Medulla oblongata (tissue), 1 donor: ENCODE measurements at regions not wholly inside any gene's neighbourhood (a gene's known extent, or its start where the extent isn't known, plus 50 kb on each side); places are given as distances from the start of the nearest gene placed in this dataset.

Experiments
- DNase-seq: peaks from one replicate; pipeline ENCODE4 v3.0.0-alpha.2; 2015; ENCODE audit errors: extremely low spot score

DNA sequence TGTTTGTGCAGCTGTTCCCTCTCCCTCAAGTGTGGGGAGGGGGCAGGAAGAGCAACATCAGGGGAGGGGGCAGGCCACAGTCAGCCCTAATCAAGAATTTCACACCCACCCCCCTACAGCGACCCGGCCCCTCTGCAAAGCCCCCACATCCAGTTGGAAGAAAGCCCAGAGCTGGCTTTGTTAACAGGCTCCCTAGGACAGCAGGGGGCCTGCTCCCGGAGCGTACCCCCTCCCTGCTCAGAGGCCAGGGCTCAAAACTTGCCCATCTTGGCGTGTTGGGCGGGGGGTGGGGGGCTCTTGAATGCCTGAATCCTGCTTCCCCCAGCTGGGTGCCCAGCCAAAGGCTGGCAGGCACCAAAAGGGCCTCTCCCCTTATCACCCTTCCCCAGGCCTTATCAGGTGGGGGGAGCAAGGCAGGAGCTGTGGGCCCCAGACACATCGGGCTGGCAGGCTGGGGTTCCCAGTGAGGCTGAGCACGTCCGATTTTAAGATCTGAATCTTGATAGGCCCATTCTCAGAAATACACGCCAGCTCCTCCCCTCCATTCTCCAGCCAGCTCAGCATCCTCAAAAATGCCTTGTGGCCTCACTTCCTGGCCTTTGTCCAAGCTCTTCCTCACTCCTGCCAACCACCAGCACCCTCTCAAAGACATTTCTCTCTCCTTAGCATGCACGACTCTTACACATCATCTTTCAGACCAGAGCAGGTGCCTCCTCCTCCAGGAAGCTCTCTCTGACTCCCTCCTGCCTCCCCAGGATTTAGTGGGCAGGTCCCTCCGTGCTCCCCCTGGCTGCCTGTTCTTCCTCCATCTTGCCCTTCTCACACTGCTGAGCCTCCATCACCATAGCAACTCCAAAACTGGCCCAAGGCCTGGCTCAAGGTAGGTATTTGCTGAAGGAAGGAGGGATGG lies 384.8 kb downstream of the MN1 start:
- DNase-seq, result no peak

DNA sequence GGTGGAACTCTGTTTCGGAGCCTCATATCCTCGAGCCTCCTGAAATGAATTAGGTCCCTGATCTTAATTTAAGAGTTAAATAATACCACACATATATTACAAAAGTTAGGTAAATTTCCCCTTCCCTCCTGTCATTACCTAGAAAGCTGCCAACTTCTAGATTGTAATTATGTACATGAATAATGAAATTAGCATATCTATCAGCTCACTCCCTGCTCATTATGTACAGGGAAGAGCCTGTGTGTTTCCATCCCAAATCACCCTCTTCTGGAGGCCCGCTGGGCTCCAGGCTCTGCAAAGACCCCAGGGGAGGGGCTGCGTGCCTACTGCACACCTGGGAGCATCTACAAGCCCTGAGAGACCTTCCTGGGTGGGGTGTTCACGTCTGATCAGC lies 384.1 kb downstream of the MN1 start:
- no peak for DNase-seq

DNA sequence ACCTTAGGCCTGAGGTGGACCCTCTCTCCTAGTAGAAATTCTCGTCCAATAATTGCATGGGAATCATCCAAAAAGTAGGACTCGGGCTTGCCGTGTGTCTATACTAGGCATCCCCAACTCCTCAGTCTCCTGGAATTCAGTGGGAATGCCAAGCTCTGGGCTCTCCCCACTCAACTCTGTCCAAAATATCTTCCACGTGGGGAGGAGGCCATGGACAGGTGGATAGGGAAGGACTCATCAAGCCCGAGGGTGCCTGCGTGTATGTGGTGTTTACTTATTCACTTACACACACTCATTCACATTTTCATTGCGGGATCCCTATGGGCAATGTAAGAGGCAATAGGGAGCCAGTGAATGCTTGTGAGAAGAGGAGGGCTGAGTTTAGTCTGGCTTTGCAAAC lies 383.3 kb downstream of the MN1 start:
- no peak for DNase-seq

DNA sequence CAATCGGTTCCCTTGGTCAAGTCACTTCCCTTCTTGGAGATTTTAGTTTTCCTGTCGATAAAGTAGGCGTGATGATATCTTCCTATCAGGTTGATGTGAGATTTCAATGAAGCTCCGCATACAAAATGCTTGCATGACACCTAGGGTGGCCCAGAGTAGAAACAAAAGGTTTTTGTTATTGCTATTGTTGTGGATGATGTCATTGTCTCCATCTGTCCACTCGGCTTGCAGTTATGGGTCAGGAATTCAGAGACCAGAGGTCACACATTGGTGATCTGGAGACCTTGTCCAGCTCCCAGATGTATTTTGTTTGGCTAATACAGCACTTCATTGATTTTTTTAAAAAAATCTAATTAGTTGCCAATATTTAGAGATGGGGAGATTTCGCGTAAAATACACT lies 382.1 kb downstream of the MN1 start:
- DNase-seq, result peak; percentile 26

DNA sequence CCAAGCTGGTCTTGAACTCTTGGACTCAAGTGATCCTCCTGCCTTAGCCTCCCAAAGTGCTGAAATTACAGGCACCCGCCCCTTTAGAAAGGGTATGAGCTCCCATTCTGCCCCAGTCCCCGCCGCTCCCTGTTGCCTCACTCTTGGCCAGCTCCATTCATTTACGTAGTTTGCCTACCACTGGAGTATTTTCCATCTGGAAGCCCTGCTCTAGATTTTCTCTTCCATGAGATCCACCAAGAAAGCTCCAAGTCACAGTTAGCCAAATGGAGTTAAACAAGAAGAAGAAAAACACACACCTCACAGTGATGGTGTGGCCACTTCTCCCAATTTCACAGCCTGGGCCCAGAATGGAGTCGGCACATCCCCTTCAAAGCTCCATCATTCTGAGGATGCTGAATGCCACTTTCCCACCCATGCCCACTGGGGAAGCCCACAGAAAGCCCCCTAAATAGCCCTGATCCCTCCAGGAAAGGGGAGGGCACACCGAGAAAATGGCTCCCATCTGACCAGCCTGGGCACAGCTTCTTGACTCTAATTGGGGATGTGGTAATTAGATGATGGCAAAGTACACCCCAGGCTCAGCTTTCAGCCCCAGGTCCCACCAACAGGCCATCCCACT lies 381.2 kb downstream of the MN1 start:
- DNase-seq, result no peak

DNA sequence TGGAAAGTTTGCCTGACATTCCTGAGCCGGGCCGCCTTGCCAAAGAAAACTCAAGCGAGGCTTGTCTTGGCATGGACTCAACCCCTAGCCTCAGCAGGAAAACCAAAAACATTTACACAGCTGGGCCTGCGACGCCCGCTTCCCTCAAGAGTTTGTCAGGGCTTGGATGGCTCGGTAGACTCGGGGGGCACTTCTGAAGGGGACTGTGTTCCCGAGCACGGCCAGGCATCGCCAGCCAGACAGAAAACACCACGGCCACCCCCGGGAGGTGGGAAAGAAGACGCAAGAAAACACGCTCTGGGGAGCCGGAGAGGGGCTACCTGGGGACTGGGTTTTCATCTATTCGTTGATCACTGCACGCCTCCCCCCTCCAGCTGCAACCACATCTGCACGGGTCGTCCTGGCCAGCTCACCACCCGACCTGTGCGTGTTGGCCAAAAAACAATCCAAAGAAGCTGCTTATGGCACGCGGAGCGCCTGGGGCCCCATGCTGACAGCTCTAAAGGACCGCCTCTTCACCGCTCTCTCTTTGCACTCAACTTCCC lies 380.7 kb downstream of the MN1 start:
- DNase-seq, result peak; percentile 68

DNA sequence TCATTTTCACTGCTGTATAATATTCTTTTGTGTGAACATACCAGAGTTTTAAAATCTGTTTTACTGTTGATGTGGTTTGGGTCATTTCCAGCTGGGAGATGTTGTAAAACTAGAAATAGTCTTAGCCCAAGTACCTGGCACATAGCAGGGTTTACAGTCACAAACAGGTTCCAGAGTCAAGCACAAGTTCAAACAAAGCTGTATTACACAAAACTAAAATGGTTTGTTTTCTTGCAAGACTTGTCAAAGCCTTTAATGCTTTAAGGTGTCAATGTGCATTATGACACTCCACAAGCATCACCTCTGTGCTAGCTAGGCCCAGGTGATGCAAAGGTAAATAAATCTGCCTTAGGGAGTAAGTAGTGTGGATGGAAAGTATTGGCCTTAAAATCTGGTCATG lies 379.1 kb downstream of the MN1 start:
- DNase-seq, result no peak

DNA sequence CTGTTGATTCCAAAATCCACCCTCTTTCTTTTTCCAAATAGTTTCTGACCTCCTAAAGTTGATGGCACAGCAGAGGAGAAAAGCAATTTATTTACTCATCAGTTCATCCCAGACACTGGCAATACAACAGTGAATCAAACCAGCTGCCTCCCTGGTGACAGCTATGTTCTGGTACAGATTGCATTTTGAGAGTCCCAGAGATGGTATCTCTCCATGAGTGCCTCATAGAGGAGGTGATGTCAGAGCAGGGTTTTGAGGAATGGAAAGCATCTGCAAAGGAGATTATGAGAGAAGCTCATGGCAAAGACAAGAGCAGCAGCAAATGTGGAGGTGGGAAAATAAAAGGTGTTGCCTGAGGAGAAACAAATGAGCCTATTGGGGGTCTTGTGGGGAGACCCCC lies 377.2 kb downstream of the MN1 start:
- no peak for DNase-seq

DNA sequence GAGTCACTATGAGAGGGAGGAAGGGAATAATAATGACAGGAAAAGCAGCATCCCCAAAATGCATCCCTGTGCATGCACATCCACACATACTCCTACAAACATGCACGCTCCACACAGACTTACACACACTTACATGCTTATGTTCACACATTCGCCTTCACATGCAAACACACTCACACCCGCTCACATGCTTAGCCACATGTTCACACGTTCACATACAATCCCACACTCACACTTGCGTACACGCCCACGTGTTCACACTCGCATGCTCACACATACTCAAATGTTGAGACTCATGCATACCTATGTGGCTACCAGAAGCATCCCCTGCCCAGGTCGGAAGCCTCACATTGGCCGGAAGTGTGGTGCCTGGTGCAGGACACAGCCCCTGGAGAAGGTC lies 372.1 kb downstream of the MN1 start:
- DNase-seq, result no peak

DNA sequence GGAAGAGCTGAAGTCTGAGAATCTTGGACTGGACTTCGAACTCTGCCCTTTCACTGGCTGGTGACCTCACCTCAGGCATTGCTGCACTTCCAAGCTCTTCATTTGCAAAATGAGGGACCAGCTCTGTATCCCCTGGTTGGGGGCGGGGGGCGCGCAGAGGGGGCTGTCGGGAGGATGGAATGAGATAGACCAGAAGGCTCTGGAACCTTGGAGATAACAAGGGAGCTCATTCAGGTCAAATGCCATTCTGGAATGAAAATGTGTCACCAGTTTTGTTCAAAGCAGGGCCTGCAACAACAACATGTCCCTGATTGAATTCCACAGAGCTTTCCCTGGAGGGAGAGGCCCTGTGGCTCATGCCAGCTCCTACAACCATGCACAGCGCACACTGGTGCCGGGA lies 370.5 kb downstream of the MN1 start:
- DNase-seq, result no peak

DNA sequence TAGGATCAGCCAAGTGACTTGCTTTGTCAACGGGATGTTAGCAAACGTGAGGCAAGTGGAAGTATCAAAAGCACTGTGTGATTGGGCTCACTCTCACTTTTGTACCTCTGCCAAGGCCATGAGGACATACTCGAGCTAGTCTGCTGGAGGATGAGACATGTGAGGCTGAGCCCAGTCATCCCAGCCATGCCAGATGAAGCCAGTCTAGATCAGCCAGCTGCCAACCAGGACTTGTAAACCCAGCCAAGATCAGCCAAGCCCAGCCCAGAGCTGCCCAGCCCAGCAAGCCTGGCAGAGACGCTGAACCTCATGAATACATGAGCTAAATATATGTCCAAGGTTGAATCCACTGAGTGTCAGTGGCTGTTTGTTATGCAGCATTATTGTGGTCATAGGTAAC lies 369.7 kb downstream of the MN1 start:
- no peak for DNase-seq

DNA sequence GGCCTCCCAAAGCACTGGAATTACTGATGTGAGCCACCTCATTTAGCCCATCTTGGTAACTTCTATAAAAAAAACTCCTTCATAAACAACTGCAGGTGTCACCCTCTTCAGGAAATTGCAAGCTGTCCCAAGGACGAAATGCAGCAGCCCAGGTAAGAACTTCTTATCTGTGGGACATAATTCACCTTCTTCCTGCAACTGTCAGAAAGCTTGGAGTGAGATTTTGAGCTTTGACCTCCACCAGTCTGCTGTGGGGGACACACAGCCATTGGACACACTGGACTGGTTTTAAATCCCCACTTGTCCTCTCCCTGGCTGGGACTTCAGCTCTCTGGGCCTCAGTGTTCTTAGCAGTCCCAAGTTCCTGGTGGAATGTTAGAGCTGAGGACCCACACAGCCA lies 368.5 kb downstream of the MN1 start:
- no peak for DNase-seq

DNA sequence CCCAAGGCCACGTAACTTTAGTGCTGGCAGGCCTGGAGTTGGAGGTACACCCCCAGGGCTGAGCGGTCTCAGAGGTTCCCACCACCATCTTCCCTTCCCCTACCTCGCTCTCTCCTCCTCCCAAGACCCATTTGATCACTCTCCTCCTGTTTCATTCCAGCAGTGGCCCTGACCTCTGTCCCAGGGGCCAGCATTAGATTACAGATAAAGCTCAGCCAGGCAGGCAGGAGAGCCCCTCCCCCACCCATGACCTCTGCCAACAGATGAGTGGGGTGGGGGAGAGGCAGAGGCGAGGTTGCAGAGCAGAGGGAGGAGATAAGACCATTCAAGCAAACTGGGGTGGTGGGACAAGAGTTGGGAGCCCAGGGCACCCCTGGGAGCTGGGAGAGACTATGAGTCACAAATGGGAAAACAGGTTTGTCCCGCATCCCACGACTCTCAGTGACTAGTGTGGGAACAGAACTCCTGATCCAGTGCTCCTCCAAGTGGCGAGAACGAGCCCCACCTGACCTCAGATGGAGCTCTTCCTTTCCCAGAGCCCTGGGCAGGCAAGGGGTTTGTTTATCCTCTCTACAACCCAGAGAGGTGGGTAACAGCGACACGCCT lies 367.9 kb downstream of the MN1 start:
- DNase-seq, result no peak

DNA sequence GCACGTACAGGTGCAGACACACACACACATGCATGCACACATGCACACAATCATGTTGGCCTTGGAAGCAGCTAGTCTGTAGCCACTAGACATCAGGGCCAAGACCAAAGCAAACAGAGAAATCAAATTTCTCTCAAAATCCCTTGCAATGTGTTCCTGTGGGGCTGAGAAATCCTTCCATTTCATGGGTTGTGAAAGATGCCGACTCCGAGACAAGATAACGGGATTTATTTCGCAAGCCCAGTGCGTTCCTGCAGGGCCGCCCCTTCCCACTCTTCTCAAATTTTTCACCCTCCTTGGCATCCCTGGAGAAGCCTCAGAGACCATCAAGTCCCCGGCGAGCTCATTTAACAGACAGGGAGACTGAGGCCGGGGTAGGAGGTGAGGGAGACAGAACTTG lies 366.7 kb downstream of the MN1 start:
- DNase-seq, result no peak

DNA sequence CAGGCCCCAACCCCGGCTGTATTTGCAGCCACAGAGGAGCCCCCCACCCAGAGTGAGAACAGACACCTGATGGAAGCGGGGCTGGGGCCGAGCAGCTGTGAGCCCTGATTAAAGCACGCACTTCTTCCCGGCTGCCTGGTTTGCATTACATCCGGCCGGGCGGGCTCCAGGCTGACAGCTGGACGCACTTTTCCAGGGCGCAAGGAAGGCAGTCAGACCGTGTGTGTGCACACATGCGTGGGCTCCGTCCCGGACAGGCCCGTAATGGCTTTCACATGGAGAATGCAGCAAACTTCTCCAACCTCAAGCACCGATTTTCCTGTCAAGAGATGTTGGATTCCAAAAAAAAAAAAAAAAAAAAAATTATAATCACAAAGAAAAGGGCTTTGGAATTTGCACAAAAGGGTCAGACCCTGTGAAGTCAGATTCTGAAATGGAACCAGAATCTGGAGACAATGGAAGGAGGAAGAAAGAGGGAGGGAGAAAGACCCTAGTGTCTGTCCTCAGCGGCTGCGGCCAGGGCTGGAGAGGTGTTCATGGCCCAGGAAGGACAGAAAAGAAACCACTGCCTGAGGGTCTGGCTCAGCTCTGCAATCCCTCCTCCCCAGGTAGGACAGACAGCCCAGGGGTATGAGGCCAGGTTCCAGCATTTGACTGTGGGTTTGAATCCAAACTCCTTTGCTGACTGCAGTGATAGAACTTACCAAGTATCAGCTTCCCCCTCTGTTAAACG lies 365.5 kb downstream of the MN1 start:
- DNase-seq, result no peak

DNA sequence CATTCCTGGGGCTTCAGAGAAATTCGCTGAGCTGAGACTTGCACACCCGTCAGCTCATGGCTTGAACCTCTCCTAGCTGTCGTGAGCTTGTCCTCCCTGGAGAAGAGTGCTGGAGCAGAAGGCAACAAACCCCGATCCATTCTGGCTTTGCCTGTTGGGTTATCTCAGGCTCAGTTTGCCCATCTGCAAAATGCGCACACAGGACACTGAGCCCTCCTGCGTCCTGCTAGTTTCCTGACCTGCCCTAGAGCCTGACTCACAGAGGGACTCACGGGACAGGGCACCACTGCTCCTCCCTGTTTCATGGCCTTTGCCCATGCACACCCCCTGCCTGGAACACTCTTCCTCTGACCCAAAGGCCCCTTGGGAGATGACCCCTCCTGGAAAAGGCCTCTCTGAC lies 365.0 kb downstream of the MN1 start:
- no peak for DNase-seq

DNA sequence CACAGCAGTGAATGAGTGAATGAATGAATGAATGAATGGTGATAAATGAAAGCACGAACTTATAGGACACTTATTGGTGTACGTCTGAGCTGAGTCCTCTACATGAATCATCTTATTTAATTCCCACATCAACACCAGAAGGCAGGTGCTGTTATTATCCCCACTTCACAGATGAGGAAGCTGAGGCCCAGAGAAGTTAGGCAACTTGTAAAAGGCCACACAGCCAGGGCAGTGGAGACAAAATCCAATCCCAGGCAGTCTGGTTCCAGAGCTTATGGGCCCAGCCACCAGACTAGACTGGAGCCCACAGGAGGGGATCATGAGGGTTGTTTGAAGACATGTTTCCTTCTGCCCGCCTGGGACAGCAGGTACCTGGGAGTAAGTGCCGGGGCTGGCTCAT lies 364.0 kb downstream of the MN1 start:
- no peak for DNase-seq

DNA sequence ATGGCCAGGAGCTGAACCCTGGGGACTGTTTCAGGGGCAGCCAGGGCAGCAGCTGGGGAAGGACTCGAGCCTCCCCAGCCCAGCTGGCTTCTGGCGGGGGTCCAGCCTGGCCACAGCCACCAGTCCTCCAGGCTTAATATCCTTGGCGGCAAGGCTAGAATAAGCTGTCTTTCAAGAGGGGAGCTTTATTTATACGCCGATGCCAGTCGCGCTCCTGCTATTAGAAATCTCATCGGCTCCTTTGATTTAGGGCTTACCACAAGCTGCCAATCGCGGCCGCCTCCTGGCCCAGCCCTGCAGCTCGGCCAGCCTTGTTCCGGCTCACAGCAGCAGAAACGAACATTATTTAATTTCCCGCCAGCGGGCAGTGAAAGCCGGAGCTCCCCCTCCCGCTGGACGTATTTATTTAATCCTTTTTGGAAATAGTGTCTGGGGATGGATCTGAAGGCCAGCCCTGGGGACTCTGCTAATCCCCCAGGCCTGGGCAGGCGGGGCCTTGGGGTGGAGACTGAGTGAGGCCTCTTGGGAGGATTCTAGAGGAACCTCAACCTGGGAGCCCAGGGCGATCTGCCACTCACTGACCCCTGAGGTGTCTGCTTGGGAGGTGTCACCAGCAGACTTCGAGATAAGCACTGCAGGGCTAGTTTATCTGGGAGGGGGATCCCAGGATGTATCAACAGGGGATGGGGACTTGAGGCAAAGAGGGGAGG lies 363.1 kb downstream of the MN1 start:
- peak; percentile 40 for DNase-seq

DNA sequence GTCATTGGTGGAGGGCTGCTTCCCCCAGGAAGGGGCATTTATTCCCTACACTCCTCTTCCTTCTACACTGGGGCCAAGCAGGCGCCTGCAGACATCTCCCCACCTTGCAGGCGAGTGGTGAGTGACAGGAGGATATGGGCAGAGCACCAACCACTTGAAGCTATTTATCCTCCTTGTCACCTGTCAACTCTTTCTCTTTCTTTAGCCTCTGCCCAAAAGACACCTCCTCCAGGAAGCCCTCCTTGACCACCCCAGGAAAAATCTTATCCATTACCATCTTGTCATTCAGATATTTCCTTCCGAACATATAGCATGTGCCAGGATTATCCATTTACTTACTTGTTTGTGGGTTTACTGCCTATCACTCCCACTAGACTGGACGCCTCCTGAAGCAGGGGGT lies 362.4 kb downstream of the MN1 start:
- no peak for DNase-seq

DNA sequence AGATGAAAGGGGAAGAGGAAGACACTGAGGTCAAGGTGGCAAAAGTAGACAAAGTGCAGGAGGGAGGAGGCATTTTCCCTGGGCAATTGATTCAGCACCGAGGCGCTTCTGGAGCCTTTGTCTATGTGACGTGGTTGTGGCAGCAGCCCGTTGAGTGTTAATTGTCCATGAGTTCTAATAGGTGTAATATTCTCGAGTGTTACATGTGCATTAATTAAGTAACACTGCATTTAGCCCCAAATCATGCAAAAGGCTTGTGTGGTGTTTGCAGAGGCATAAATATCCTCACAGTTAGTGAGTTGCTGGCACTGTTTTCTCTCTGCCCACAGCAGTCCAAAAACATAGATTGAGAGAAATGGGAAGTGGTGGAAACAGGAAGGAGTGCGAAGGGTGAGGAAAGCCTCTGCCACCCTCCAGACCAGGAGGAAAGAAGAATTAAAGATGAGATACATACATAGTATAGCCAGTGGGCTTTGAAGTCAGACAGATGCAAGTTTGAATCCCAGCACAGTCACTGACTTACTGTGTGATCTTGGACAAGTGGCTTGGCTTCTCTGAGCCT lies 361.2 kb downstream of the MN1 start:
- no peak for DNase-seq
